Neuronal stem cell (in vitro differentiated cells): ENCODE measurements at regions not wholly inside any gene's neighbourhood (a gene's known extent, or its start where the extent isn't known, plus 50 kb on each side); places are given as distances from the start of the nearest gene placed in this dataset.

Source experiments
- DNase-seq: peaks from one replicate; pipeline ENCODE4 v3.0.0-alpha.2; 2013; ENCODE audit warnings: low spot score
- H2AFZ ChIP-seq: one replicate; pipeline ENCODE4 v1.6.1; 2013; ENCODE audit warnings: mild to moderate bottlenecking, low read length, inconsistent platforms
- H2AK5ac ChIP-seq: 2 replicates; pipeline ENCODE4 v1.6.1; 2013; ENCODE audit warnings: low read depth, mild to moderate bottlenecking, inconsistent platforms, low read length, moderate library complexity, mixed read lengths
- H2BK120ac ChIP-seq: 2 replicates; pipeline ENCODE4 v1.6.1; 2013; ENCODE audit warnings: low read depth, mild to moderate bottlenecking, inconsistent platforms, low read length, moderate library complexity, mixed read lengths
- H2BK12ac ChIP-seq: one replicate; pipeline ENCODE4 v1.6.1; 2013; ENCODE audit warnings: low read length, inconsistent platforms
- H2BK15ac ChIP-seq: 2 replicates; pipeline ENCODE4 v1.6.1; 2013; ENCODE audit warnings: mild to moderate bottlenecking, low read length, inconsistent platforms, mixed read lengths
- H2BK5ac ChIP-seq: one replicate; pipeline ENCODE4 v1.6.1; 2013; ENCODE audit warnings: inconsistent platforms, mild to moderate bottlenecking, low read length, moderate library complexity
- H3K14ac ChIP-seq: one replicate; pipeline ENCODE4 v1.6.1; 2013; ENCODE audit warnings: low read length, inconsistent platforms
- H3K18ac ChIP-seq: 2 replicates; pipeline ENCODE4 v1.6.1; 2013; ENCODE audit warnings: low read length, inconsistent platforms
- H3K23ac ChIP-seq: 2 replicates; pipeline ENCODE4 v1.6.1; 2013; ENCODE audit warnings: low read depth, mild to moderate bottlenecking, mixed read lengths, low read length, inconsistent platforms; ENCODE audit not compliant: poor library complexity
- H3K27ac ChIP-seq: replicated peaks from 3 replicates; pipeline ENCODE4 v1.5.1; 2013; ENCODE audit warnings: low read length, inconsistent platforms
- H3K27me3 ChIP-seq, 3 experiments: 2 replicates each; pipeline ENCODE4 v1.6.1; 2013; ENCODE audit warnings: low read length in 3 of 3, mild to moderate bottlenecking in 2 of 3, inconsistent platforms in 1 of 3, low read depth in 1 of 3, mixed read lengths in 1 of 3, moderate library complexity in 1 of 3; ENCODE audit not compliant: control insufficient read depth in 3 of 3, insufficient read depth in 3 of 3
- H3K36me3 ChIP-seq, 2 donors: replicated peaks in 1 of 2; 2 replicates each; pipeline ENCODE4 v1.6.1; 2013; ENCODE audit warnings: low read length in 2 of 2; ENCODE audit not compliant: control insufficient read depth in 2 of 2, insufficient read depth in 2 of 2
- H3K4ac ChIP-seq: 2 replicates; pipeline ENCODE4 v1.6.1; 2013; ENCODE audit warnings: inconsistent platforms, mild to moderate bottlenecking, low read length, moderate library complexity
- H3K4me1 ChIP-seq, 2 donors: 1 replicate in 1 of 2; 2 replicates in 1 of 2; pipeline ENCODE4 v1.6.1; 2013; ENCODE audit warnings: low read length in 2 of 2, low read depth in 1 of 2; ENCODE audit not compliant: control insufficient read depth in 2 of 2, insufficient read depth in 1 of 2
- H3K4me2 ChIP-seq: one replicate; pipeline ENCODE4 v1.6.1; 2013; ENCODE audit warnings: mild to moderate bottlenecking, low read length, inconsistent platforms; ENCODE audit not compliant: insufficient read depth, poor library complexity, severe bottlenecking
- H3K4me3 ChIP-seq, 2 donors: 2 replicates each; pipeline ENCODE4 v1.5.1; 2013; ENCODE audit warnings: low read length in 2 of 2, mild to moderate bottlenecking in 2 of 2, inconsistent platforms in 1 of 2, moderate library complexity in 1 of 2
- H3K79me1 ChIP-seq: one replicate; pipeline ENCODE4 v1.6.1; 2013; ENCODE audit warnings: low read depth, mild to moderate bottlenecking, inconsistent platforms, low read length, moderate library complexity
- H3K9ac ChIP-seq: one replicate; pipeline ENCODE4 v1.6.1; 2013; ENCODE audit warnings: mild to moderate bottlenecking, low read depth, low read length, inconsistent platforms; ENCODE audit not compliant: poor library complexity
- H3K9me3 ChIP-seq, 2 donors: replicated peaks in 1 of 2; 2 replicates each; pipeline versions ENCODE3 to v1.6.1; 2013; ENCODE audit warnings: low read length in 2 of 2, mild to moderate bottlenecking in 2 of 2, inconsistent platforms in 1 of 2, low read depth in 1 of 2, mixed read lengths in 1 of 2, moderate library complexity in 1 of 2; ENCODE audit not compliant: control insufficient read depth in 2 of 2, insufficient read depth in 1 of 2
- H4K8ac ChIP-seq: one replicate; pipeline ENCODE4 v1.6.1; 2013; ENCODE audit warnings: low read depth, mild to moderate bottlenecking, inconsistent platforms, low read length, moderate library complexity
- H4K91ac ChIP-seq: one replicate; pipeline ENCODE4 v1.6.1; 2013; ENCODE audit warnings: low read length, low read depth, mild to moderate bottlenecking, inconsistent platforms; ENCODE audit not compliant: poor library complexity
- WGBS, 2 donors: extraction: QIAGEN DNeasy Blood & Tissue Kit; methylation state at CpG; one replicate each; pipeline ENCODE4 v1.1.7; 2013; ENCODE audit warnings: missing lambda C conversion rate in 2 of 2, mixed read lengths in 1 of 2; ENCODE audit not compliant: insufficient read length in 2 of 2, insufficient replicate concordance in 1 of 2; ENCODE audit errors: extremely low coverage in 2 of 2; 5-methylcytosine and 5-hydroxymethylcytosine counted together

DNA sequence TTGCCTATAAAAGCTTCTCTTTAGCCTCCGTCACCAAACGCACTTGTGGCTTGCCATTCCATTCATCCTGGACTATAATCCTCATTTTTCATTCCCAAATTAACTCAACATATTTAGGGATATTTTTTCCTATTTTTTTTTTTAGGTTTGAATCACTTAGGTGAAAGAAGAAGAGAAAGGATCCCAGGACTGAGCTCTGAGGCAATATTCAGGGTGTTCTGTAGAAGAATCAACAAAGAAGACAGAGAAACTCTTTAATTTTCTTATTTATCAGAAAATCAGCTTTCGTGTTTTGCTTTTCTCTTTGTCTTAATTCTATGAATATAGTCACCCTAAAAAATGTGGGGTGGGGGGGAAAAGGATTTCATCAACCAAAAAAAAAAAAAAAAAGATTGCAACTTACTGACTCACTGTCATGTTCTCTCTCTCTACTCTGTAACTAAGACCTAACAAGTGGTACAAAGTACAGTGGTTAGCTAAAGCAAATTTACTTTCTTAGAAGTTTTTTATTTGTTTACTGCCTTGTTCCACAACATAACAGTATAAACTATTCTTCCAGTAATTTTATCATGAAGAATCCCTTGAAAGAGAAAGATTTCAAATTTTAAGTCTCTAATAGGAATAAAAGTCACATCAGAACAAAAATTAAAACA lies 272.0 kb downstream of the DHX15 start:
- Histone ChIP-seq H3K9me3 (no peaks in the 10 kb centered on the region), H3K23ac (no peak overlapping the region), H3K18ac (no peak overlapping the region), H2BK120ac (no peak overlapping the region), H2AK5ac (no peak overlapping the region), H3K36me3 (no peaks in the 10 kb centered on the region), H2AFZ (no peak overlapping the region), H4K91ac (no peak overlapping the region), H4K8ac (no peak overlapping the region), H2BK15ac (no peak overlapping the region), H3K4me1 (peaks cover 1 to 3% of the 10 kb centered on the region in 2 donors), H3K14ac (no peak overlapping the region), H3K27me3 (no peaks in the 10 kb centered on the region), H3K27ac (no peak overlapping the region), H3K4me2 (no peak overlapping the region), H3K4ac (no peak overlapping the region), H3K79me1 (no peaks in the 10 kb centered on the region), H2BK12ac (no peak overlapping the region), H3K9ac (no peak overlapping the region), H3K4me3 (no peak overlapping the region), H2BK5ac (no peak overlapping the region)
- WGBS, 2 donors = no CpG with 5 or more reads among the region's 3 CpGs
- no peak for DNase-seq

DNA sequence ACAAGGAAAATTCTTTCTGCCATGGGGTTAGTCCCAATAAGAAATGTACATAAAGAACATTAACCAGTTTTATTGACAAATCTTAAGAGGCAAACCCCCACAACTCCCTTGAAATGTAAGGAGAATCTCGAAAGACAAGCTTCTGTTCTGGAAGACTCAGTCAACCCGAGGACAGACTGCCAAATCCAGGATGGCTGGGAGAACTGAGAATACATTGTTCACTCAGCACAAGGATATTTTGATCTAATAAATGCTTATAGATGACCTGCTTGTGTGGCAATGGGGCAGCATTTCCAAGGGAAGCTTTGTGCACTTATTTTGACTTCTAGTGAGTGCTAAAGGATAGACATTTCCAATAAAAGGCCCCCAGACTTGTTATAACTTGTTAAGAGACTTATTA lies 280.4 kb downstream of the DHX15 start:
- Histone ChIP-seq H3K14ac (no peak overlapping the region), H2BK15ac (no peak overlapping the region), H4K8ac (no peak overlapping the region), H2BK120ac (no peak overlapping the region), H2BK5ac (no peak overlapping the region), H4K91ac (no peak overlapping the region), H3K9ac (no peak overlapping the region), H3K4me1 (no peaks in the 10 kb centered on the region), H3K9me3 (no peaks in the 10 kb centered on the region), H3K23ac (no peak overlapping the region), H3K27ac (no peak overlapping the region), H3K18ac (no peak overlapping the region), H2AFZ (no peak overlapping the region), H2BK12ac (no peak overlapping the region), H3K4me2 (no peak overlapping the region), H3K4me3 (no peak overlapping the region), H2AK5ac (no peak overlapping the region), H3K4ac (no peak overlapping the region), H3K79me1 (no peaks in the 10 kb centered on the region), H3K36me3 (no peaks in the 10 kb centered on the region), H3K27me3 (no peaks in the 10 kb centered on the region)
- no peak for DNase-seq
- WGBS, 2 donors = no CpG with 5 or more reads among the region's 2 CpGs

DNA sequence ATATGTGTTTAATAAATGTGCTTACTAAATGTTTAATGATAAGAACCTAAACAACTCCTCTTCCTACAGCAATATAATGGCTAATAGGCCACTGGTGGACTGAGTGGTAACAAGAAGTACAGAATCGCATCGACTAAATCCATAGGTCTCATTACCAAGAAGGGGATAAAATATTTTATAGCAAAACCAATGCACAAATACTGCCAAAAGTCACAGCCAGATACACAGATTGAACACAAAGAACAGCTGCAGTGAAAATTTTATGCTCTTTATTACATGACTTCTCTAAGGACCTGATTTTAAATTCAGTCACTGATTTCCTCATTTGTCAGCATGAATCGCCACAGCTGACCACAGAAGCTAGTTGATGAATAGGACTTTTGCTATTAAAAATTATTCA lies 285.4 kb downstream of the DHX15 start:
- no peak overlapping the region for H2BK15ac ChIP-seq
- H4K91ac ChIP-seq = no peak overlapping the region
- no peak overlapping the region for H3K4ac ChIP-seq
- H3K79me1 ChIP-seq = no peaks in the 10 kb centered on the region
- DNase-seq = no peak
- H3K14ac ChIP-seq = no peak overlapping the region
- peaks cover 0 to 2% (median 0%) of the 10 kb centered on the region in 3 experiments for H3K27me3 ChIP-seq
- no peak overlapping the region for H3K4me2 ChIP-seq
- no peak overlapping the region for H3K4me3 ChIP-seq
- no peak overlapping the region for H3K9ac ChIP-seq
- H3K36me3 ChIP-seq = no peaks in the 10 kb centered on the region
- no peak overlapping the region for H3K18ac ChIP-seq
- no CpG with 5 or more reads among the region's 3 CpGs for WGBS, 2 donors
- no peak overlapping the region for H3K27ac ChIP-seq
- no peak overlapping the region for H2BK5ac ChIP-seq
- no peak overlapping the region for H2BK12ac ChIP-seq
- no peak overlapping the region for H2BK120ac ChIP-seq
- H2AK5ac ChIP-seq = no peak overlapping the region
- no peak overlapping the region for H4K8ac ChIP-seq
- no peaks in the 10 kb centered on the region for H3K9me3 ChIP-seq
- H3K23ac ChIP-seq = no peak overlapping the region
- H3K4me1 ChIP-seq = no peaks in the 10 kb centered on the region
- H2AFZ ChIP-seq = no peak overlapping the region

DNA sequence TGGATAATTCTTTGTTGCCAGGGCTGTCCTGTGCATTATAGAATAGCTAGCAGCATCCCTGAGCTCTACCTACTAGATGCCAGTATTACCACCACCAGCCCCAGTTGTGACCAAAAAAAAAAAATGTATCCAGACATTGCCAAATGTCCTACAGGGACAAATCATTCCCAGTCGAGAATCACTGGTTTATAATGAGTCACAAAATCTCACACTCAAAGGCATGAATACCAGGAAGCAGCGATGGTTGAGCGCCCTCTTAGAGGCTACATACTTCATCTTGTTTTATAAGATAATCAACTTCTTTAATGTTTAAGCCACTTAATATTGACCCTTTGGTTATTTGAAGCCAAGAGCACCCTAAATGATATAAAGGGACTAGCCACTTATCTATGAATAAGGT lies 297.3 kb downstream of the DHX15 start:
- Histone ChIP-seq H3K18ac (no peak overlapping the region), H4K91ac (no peak overlapping the region), H2AK5ac (no peak overlapping the region), H3K4me2 (no peak overlapping the region), H2BK5ac (no peak overlapping the region), H2BK15ac (no peak overlapping the region), H3K79me1 (no peaks in the 10 kb centered on the region), H3K36me3 (no peaks in the 10 kb centered on the region), H3K4me3 (no peak overlapping the region), H2AFZ (no peak overlapping the region), H3K9me3 (no peaks in the 10 kb centered on the region), H4K8ac (no peak overlapping the region), H2BK120ac (no peak overlapping the region), H2BK12ac (no peak overlapping the region), H3K14ac (no peak overlapping the region), H3K27ac (no peak overlapping the region), H3K9ac (no peak overlapping the region), H3K23ac (no peak overlapping the region), H3K4ac (no peak overlapping the region), H3K4me1 (no peaks in the 10 kb centered on the region), H3K27me3 (no peaks in the 10 kb centered on the region)
- no CpG with 5 or more reads among the region's 3 CpGs for WGBS, 2 donors
- DNase-seq = no peak
